ENCODE measurements at regions not wholly inside any gene's neighbourhood (a gene's known extent, or its start where the extent isn't known, plus 50 kb on each side); places are given as distances from the start of the nearest gene placed in this dataset.

DNA sequence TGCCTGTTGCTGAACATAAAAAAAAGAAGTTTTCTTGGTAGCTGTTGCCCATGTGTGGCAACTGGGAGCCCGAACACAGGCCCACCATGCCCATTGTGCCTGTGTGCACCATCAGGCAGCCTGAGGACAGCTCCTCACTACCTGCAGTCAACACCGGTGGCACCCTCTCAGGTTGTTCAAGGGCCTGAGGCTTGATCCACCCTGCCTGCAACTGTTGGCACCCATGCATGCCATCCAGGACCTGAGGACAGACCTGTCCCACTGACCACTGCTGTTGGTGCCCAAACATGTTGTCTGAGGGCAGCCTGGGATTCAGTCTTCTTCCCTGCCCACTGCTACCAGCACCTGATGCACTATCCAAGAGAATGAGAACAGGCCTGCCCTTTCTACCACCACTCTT, 661.1 kb upstream of the ZNF804A start (continued):
- TF ChIP-seq STAT1 (IDR thresholded peaks at IDR 0.05; ENCODE audit: unreplicated experiment) (no peak), EZH2 (IDR thresholded peaks at IDR 0.05; ENCODE audit: low read depth, unreplicated experiment) (no peak), EZH2phosphoT487 (IDR thresholded peaks at IDR 0.05; ENCODE audit: unreplicated experiment) (no peak), ZNF331 (CRISPR knock-in tag; IDR thresholded peaks at IDR 0.05; ENCODE audit: low read depth) (no peak)
- TF ChIP-seq, protein P1, sequence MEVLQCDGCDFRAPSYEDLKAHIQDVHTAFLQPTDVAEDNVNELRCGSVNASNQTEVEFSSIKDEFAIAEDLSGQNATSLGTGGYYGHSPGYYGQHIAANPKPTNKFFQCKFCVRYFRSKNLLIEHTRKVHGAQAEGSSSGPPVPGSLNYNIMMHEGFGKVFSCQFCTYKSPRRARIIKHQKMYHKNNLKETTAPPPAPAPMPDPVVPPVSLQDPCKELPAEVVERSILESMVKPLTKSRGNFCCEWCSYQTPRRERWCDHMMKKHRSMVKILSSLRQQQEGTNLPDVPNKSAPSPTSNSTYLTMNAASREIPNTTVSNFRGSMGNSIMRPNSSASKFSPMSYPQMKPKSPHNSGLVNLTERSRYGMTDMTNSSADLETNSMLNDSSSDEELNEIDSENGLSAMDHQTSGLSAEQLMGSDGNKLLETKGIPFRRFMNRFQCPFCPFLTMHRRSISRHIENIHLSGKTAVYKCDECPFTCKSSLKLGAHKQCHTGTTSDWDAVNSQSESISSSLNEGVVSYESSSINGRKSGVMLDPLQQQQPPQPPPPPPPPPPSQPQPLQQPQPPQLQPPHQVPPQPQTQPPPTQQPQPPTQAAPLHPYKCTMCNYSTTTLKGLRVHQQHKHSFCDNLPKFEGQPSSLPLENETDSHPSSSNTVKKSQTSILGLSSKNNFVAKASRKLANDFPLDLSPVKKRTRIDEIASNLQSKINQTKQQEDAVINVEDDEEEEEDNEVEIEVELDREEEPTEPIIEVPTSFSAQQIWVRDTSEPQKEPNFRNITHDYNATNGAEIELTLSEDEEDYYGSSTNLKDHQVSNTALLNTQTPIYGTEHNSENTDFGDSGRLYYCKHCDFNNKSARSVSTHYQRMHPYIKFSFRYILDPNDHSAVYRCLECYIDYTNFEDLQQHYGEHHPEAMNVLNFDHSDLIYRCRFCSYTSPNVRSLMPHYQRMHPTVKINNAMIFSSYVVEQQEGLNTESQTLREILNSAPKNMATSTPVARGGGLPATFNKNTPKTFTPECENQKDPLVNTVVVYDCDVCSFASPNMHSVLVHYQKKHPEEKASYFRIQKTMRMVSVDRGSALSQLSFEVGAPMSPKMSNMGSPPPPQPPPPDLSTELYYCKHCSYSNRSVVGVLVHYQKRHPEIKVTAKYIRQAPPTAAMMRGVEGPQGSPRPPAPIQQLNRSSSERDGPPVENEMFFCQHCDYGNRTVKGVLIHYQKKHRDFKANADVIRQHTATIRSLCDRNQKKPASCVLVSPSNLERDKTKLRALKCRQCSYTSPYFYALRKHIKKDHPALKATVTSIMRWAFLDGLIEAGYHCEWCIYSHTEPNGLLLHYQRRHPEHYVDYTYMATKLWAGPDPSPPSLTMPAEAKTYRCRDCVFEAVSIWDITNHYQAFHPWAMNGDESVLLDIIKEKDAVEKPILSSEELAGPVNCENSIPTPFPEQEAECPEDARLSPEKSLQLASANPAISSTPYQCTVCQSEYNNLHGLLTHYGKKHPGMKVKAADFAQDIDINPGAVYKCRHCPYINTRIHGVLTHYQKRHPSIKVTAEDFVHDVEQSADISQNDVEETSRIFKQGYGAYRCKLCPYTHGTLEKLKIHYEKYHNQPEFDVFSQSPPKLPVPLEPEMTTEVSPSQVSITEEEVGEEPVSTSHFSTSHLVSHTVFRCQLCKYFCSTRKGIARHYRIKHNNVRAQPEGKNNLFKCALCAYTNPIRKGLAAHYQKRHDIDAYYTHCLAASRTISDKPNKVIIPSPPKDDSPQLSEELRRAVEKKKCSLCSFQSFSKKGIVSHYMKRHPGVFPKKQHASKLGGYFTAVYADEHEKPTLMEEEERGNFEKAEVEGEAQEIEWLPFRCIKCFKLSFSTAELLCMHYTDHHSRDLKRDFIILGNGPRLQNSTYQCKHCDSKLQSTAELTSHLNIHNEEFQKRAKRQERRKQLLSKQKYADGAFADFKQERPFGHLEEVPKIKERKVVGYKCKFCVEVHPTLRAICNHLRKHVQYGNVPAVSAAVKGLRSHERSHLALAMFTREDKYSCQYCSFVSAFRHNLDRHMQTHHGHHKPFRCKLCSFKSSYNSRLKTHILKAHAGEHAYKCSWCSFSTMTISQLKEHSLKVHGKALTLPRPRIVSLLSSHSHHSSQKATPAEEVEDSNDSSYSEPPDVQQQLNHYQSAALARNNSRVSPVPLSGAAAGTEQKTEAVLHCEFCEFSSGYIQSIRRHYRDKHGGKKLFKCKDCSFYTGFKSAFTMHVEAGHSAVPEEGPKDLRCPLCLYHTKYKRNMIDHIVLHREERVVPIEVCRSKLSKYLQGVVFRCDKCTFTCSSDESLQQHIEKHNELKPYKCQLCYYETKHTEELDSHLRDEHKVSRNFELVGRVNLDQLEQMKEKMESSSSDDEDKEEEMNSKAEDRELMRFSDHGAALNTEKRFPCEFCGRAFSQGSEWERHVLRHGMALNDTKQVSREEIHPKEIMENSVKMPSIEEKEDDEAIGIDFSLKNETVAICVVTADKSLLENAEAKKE (CRISPR knock-in tag; IDR thresholded peaks at IDR 0.05): no peak

DNA sequence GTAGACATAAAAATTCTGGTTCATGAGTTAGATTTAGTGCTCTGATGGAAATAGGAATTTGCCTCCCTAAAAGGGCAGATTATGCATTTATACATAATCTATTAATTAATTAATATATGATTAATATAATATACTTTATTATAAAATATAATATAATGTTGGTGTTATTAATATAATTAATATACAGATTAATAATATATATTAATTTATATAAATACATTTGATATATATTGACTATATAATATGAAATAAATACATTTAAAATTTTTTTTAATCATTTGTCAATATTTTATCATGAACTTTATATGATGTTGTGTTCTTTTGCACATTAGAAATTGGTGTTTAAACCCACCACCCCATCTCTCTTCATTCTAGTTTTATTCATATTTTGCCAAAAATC, 652.1 kb upstream of the ZNF804A start:
- no peak overlapping the region for H3K4me3 ChIP-seq
- no peaks in the 10 kb centered on the region; the same call in 2 of the 3 replicates for H3K9me3 Mint-ChIP-seq

More for the DNA sequence above, 652.1 kb upstream of the ZNF804A start:
- H3K4me1 ChIP-seq (ENCODE audit: insufficient read depth): no peaks in the 10 kb centered on the region
- DNase-seq (ENCODE audit: low spot score) (no peak), ATAC-seq (no peak)
- no peak for TF ChIP-seq CREB1 (CRISPR knock-in tag; IDR thresholded peaks at IDR 0.05; ENCODE audit: low read depth)
- TF ChIP-seq, protein P2, sequence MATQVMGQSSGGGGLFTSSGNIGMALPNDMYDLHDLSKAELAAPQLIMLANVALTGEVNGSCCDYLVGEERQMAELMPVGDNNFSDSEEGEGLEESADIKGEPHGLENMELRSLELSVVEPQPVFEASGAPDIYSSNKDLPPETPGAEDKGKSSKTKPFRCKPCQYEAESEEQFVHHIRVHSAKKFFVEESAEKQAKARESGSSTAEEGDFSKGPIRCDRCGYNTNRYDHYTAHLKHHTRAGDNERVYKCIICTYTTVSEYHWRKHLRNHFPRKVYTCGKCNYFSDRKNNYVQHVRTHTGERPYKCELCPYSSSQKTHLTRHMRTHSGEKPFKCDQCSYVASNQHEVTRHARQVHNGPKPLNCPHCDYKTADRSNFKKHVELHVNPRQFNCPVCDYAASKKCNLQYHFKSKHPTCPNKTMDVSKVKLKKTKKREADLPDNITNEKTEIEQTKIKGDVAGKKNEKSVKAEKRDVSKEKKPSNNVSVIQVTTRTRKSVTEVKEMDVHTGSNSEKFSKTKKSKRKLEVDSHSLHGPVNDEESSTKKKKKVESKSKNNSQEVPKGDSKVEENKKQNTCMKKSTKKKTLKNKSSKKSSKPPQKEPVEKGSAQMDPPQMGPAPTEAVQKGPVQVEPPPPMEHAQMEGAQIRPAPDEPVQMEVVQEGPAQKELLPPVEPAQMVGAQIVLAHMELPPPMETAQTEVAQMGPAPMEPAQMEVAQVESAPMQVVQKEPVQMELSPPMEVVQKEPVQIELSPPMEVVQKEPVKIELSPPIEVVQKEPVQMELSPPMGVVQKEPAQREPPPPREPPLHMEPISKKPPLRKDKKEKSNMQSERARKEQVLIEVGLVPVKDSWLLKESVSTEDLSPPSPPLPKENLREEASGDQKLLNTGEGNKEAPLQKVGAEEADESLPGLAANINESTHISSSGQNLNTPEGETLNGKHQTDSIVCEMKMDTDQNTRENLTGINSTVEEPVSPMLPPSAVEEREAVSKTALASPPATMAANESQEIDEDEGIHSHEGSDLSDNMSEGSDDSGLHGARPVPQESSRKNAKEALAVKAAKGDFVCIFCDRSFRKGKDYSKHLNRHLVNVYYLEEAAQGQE (IDR thresholded peaks at IDR 0.05; ENCODE audit: unreplicated experiment): no peak
- TF ChIP-seq POLR2AphosphoS5 (IDR thresholded peaks at IDR 0.05; ENCODE audit: low read depth): no peak
- no peak for TF ChIP-seq STAT1 (IDR thresholded peaks at IDR 0.05; ENCODE audit: unreplicated experiment)
- TF ChIP-seq ZNF331 (CRISPR knock-in tag; IDR thresholded peaks at IDR 0.05; ENCODE audit: low read depth): no peak
- TF ChIP-seq JUNB (IDR thresholded peaks at IDR 0.05; ENCODE audit: unreplicated experiment): no peak
- TF ChIP-seq, protein P3, sequence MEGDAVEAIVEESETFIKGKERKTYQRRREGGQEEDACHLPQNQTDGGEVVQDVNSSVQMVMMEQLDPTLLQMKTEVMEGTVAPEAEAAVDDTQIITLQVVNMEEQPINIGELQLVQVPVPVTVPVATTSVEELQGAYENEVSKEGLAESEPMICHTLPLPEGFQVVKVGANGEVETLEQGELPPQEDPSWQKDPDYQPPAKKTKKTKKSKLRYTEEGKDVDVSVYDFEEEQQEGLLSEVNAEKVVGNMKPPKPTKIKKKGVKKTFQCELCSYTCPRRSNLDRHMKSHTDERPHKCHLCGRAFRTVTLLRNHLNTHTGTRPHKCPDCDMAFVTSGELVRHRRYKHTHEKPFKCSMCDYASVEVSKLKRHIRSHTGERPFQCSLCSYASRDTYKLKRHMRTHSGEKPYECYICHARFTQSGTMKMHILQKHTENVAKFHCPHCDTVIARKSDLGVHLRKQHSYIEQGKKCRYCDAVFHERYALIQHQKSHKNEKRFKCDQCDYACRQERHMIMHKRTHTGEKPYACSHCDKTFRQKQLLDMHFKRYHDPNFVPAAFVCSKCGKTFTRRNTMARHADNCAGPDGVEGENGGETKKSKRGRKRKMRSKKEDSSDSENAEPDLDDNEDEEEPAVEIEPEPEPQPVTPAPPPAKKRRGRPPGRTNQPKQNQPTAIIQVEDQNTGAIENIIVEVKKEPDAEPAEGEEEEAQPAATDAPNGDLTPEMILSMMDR (conservative IDR thresholded peaks at IDR 0.05; ENCODE audit: low read depth in 2 of 2): no peak
- TF ChIP-seq, protein P4, sequence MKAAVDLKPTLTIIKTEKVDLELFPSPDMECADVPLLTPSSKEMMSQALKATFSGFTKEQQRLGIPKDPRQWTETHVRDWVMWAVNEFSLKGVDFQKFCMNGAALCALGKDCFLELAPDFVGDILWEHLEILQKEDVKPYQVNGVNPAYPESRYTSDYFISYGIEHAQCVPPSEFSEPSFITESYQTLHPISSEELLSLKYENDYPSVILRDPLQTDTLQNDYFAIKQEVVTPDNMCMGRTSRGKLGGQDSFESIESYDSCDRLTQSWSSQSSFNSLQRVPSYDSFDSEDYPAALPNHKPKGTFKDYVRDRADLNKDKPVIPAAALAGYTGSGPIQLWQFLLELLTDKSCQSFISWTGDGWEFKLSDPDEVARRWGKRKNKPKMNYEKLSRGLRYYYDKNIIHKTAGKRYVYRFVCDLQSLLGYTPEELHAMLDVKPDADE (IDR thresholded peaks at IDR 0.05): no peak
- no peaks in the 10 kb centered on the region for H3F3A ChIP-seq (replicated peaks; ENCODE audit: low read depth)
- no peak overlapping the region for H3K27ac Mint-ChIP-seq
- H4K20me1 ChIP-seq (replicated peaks; ENCODE audit: insufficient read depth): no peaks in the 10 kb centered on the region
- no peaks in the 10 kb centered on the region for H3K79me2 ChIP-seq (replicated peaks; ENCODE audit: insufficient read depth)
- H3K4me3 Mint-ChIP-seq: no peak overlapping the region
- H3K36me3 Mint-ChIP-seq (ENCODE audit: low read depth): no peaks in the 10 kb centered on the region
- no peaks in the 10 kb centered on the region for H3K27me3 ChIP-seq (ENCODE audit: insufficient read depth)
- H3K9me2 ChIP-seq (ENCODE audit: insufficient read depth): no peaks in the 10 kb centered on the region
- no peak overlapping the region for H2AFZ ChIP-seq
- no peaks in the 10 kb centered on the region for H3K27me3 Mint-ChIP-seq (ENCODE audit: insufficient read depth, low read depth, poor library complexity)
- no peak overlapping the region for H3K27ac ChIP-seq (ENCODE audit: low read depth)
- no peak overlapping the region for H3K4me2 ChIP-seq
- no peaks in the 10 kb centered on the region for H3K4me1 Mint-ChIP-seq
- no peaks in the 10 kb centered on the region for H3K36me3 ChIP-seq (ENCODE audit: insufficient read depth)

Data from GM23338 (cell line).